ENCODE measurements at regions not wholly inside any gene's neighbourhood (a gene's known extent, or its start where the extent isn't known, plus 50 kb on each side); places are given as distances from the start of the nearest gene placed in this dataset.

- no peak for DNase-seq (ENCODE audit: low spot score)
These were observed 79.1 kb upstream of the ALDH1B1 start for GRCh38 chr9:38313421-38313820.

GRCh38 chr9:38312406-38312805, 80.1 kb upstream of the ALDH1B1 start:
- no peak for DNase-seq (ENCODE audit: low spot score)

GRCh38 chr9:38311382-38312270, 80.9 kb upstream of the ALDH1B1 start:
- peak; percentile 31 for DNase-seq (ENCODE audit: low spot score)

- peak; percentile 17 for DNase-seq (ENCODE audit: low spot score)
These were observed 82.9 kb upstream of the ALDH1B1 start for GRCh38 chr9:38309324-38310195.

GRCh38 chr9:38308136-38308535, 84.4 kb upstream of the ALDH1B1 start:
- no peak for DNase-seq (ENCODE audit: low spot score)

DNA sequence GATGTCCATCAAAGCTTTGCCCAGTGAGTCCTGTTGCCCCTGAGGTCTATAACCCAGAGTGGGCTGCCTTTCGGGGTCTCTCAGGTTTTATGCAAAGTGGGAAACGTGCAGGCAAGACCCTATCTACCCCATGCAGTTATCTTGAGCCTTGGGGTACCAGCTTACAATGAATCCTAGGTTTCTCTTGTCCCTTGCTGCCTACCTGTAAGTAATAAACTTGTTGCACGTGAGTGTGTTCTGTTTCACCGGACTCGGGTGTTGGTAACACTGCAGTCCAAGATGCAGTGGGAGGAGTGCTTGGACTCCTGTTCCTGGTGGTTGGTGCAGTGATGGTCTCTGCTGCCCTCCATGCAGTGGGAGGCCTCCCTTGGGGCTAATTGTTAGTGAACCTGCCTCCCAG, 85.6 kb upstream of the ALDH1B1 start:
- no peak for DNase-seq (ENCODE audit: low spot score)

- DNase-seq (ENCODE audit: low spot score) = no peak
These were observed 86.9 kb upstream of the ALDH1B1 start for GRCh38 chr9:38305582-38305981.

GRCh38 chr9:38301376-38302106, 91.0 kb upstream of the ALDH1B1 start:
- DNase-seq (ENCODE audit: low spot score) = no peak

GRCh38 chr9:38299856-38300255, 92.6 kb upstream of the ALDH1B1 start:
- no peak for DNase-seq (ENCODE audit: low spot score)

- no peak for DNase-seq (ENCODE audit: low spot score)
These were observed 93.6 kb upstream of the ALDH1B1 start for GRCh38 chr9:38298904-38299303.

DNA sequence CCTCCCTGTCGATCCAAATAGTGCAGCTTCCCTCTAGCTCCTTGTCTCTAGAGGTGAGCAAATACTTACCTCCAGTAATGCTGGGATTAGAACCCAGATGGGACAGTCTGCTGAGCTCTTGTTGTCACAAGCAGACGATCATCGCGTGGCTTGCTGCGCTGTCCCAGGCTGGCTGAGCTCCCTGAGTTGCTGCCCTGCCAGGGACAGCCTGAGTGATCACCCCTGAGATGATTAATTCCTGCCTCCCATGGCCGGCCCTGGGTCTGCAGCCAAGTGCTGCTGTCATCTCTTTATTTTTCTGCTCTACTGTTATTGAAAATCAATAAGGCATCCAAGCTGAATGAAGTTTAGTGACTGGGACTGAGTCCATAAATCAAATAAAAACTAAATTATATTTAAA, 94.0 kb upstream of the ALDH1B1 start:
- DNase-seq (ENCODE audit: low spot score) = no peak

GRCh38 chr9:38296807-38297206, 95.7 kb upstream of the ALDH1B1 start:
- DNase-seq (ENCODE audit: low spot score) = no peak

- no peak for DNase-seq (ENCODE audit: low spot score)
These were observed 96.7 kb upstream of the ALDH1B1 start for GRCh38 chr9:38295764-38296163.

DNA sequence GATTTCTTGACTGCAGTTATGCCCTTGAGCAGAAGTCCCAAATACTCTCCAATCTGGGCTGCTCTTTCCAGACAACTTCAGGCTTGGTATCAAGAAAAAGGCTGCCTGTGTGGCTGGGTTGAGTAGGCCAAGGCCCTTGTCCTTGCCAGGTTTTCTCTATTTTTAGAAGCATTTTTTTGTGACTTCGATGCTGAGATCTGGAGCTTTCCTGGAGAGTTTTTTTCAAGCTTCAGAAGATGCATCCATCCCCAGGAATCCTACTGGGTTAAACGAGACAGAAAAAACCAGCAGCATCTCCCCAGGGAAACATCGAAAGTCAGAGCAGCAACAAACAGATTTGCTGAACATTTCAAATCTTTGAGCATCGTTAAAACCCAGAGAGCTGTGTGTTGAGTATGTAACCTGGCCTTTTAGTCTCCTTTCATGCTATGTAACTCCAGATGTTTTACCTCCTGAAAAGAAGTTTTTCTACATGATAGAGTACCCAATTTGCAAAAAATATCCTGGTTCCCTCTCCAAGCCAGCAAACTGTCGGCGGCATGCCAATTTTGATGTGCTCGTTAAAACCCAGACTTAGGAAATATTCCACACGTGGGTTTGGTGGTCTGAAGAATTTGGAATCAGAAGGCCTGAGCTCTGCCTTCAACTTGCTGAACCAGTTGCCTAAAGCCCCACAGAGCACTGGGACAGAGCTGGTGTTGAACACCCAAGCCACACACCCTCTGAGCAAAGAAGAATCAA, 98.1 kb upstream of the ALDH1B1 start:
- no peak for DNase-seq (ENCODE audit: low spot score)

GRCh38 chr9:38293022-38293421, 99.5 kb upstream of the ALDH1B1 start:
- DNase-seq (ENCODE audit: low spot score) = no peak

DNA sequence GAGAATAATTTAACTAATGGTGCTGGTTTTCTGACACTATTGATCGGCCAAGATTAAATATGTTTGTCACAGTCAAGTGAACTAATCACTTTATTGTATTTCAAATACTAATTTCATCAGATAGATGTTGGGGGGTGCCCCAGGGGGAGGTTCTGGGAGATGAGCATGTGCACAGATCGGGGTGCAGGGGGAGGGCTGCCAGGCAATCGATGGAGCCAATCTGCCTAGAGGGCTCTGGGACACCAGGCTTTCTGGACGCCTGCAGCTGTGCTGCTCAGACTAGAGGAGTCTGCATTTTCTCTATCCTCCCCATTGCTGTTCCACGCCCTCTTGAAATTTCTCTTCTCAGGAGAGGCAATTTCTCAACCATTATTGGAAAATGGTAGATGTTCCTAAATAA, 100.0 kb upstream of the ALDH1B1 start:
- no peak for DNase-seq (ENCODE audit: low spot score)

DNA sequence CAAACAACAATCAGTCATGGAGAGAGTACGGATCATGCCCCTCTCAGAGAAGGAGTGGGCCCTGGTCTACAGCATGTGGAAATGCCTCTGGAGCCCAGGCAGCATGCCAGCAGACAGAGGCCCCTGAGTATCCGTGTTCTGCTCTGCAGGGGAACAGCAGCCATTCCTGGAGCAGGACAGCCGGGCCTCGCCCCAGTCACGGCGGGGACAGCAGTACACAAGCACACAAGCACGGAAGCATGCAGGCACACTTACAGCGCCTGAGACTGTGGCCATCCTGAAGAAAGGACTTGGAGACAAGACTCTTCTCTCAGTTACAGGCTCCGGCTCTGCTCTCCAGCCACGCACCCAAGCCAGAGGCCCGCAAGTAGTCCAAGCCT, 102.6 kb upstream of the ALDH1B1 start:
- no peak for DNase-seq (ENCODE audit: low spot score)

DNA sequence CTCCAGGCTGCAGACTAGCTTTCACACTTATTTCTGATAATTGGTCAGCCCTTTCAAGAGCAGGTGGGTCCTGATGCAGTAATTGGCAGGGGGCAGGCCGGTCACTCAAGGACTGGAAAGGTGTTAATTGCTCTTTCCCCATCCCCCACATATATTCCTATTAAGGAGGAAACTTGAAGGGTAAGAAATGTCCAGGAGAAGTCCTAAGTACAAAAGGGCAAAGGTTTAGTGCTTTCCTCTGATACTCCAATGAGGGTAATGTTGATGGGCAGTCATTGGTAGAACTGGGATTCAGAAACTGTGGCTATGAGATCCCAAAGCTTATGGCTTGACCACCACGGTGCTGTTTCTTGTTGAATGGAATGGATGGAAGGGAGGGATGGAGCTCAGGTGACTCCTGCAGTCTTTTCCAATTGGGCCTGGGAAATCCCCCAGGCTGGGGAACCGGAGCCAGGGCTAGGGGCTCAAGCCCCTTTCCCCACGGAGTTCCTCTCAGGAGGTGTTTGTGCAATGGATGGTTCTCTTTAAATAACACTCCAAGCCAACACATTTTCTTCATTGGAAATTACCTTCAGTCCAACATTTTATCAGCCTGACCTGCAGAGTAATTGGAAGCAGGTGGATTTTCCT, 103.2 kb upstream of the ALDH1B1 start:
- no peak for DNase-seq (ENCODE audit: low spot score)

DNA sequence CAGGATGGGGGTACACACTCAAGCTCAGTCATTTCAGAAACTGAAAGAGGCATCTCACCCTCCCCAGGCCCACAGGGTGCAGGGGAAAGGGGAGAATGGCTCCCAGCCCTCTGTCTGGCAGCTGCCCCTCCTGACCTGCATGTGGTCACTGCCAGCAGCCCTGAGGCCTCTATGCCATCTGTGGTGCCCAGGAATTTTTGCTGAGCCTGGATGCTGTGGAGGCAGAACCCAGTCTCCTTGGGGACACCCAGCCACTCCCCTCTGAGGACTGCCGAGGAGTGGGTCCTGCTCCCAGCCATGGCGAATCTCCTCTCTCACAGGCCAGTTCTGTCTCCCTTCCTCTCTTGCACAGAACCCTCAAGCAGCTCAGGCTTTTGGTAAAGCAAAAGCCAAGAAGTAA, 104.0 kb upstream of the ALDH1B1 start:
- DNase-seq (ENCODE audit: low spot score) = no peak

- no peak for DNase-seq (ENCODE audit: low spot score)
These were observed 105.0 kb upstream of the ALDH1B1 start for GRCh38 chr9:38287420-38287985.

- no peak for DNase-seq (ENCODE audit: low spot score)
These were observed 105.7 kb upstream of the ALDH1B1 start for GRCh38 chr9:38286766-38287165.
